SK-N-SH treated with all-trans-retinoic acid at 6 μM for 48 hours (cell line): ENCODE measurements at regions not wholly inside any gene's neighbourhood (a gene's known extent, or its start where the extent isn't known, plus 50 kb on each side); places are given as distances from the start of the nearest gene placed in this dataset.

Source experiments
- ATAC-seq: fragments of 200-7000 bp; cut with Tn5 transposase; 3 replicates; pipeline ENCODE4 v1.9.1; 2020; ENCODE audit warnings: mild to moderate bottlenecking, moderate library complexity
- ARNTL ChIP-seq: fragments of 450-650 bp; formaldehyde crosslinking; IDR thresholded peaks from 2 replicates; pipeline ENCODE4 v1.5.0; 2020; ENCODE audit warnings: low read depth, mild to moderate bottlenecking, moderate library complexity, borderline replicate concordance
- BACH2 ChIP-seq: fragments of 250-450 bp; sonication (Bioruptor Pico); IDR thresholded peaks from 2 replicates; pipeline ENCODE4 v1.9.0; 2021; ENCODE audit warnings: mild to moderate bottlenecking, borderline replicate concordance
- CSDC2 ChIP-seq: fragments of 250-450 bp; sonication (Bioruptor Pico); IDR thresholded peaks from 2 replicates; pipeline ENCODE4 v1.5.0; 2020; ENCODE audit warnings: mild to moderate bottlenecking, moderate library complexity
- ESRRG ChIP-seq: fragments of 250-450 bp; sonication (Bioruptor Pico); IDR thresholded peaks from 2 replicates; pipeline ENCODE4 v1.6.1; 2021; ENCODE audit warnings: mild to moderate bottlenecking
- GLIS3 ChIP-seq: fragments of 250-450 bp; sonication (Bioruptor Pico); IDR thresholded peaks from 2 replicates; pipeline ENCODE4 v1.5.0; 2020; ENCODE audit warnings: mild to moderate bottlenecking, moderate library complexity
- ISL1 ChIP-seq: fragments of 250-450 bp; sonication (Bioruptor Pico); IDR thresholded peaks from 2 replicates; pipeline ENCODE4 v2.1.2; 2022; ENCODE audit warnings: mild to moderate bottlenecking, moderate library complexity
- OSR1 ChIP-seq: fragments of 250-450 bp; sonication (Bioruptor Pico); IDR thresholded peaks from 2 replicates; pipeline ENCODE4 v1.8.0; 2022; ENCODE audit warnings: moderate library complexity, mild to moderate bottlenecking, inconsistent platforms
- PATZ1 ChIP-seq: fragments of 250-450 bp; sonication (Bioruptor Pico); IDR thresholded peaks from 2 replicates; pipeline ENCODE4 v1.8.0; 2020; ENCODE audit warnings: mild to moderate bottlenecking, moderate library complexity, borderline replicate concordance
- PPARA ChIP-seq: fragments of 250-450 bp; sonication (Bioruptor Pico); IDR thresholded peaks from 2 replicates; pipeline ENCODE4 v1.5.0; 2020; ENCODE audit warnings: mild to moderate bottlenecking, borderline replicate concordance
- RARB ChIP-seq: fragments of 250-450 bp; sonication (Bioruptor Pico); IDR thresholded peaks from 2 replicates; pipeline ENCODE4 v1.8.0; 2021; ENCODE audit warnings: mild to moderate bottlenecking, moderate library complexity
- SNAI2 ChIP-seq: fragments of 250-450 bp; sonication (Bioruptor Pico); IDR thresholded peaks from 2 replicates; pipeline ENCODE4 v1.5.0; 2020; ENCODE audit warnings: mild to moderate bottlenecking, moderate library complexity
- TCF4 ChIP-seq: fragments of 250-450 bp; sonication (Bioruptor Pico); IDR thresholded peaks from 2 replicates; pipeline ENCODE4 v1.8.0; 2021; ENCODE audit warnings: mild to moderate bottlenecking, moderate library complexity, borderline replicate concordance
- TOX ChIP-seq: fragments of 250-450 bp; sonication (Bioruptor Pico); IDR thresholded peaks from 2 replicates; pipeline ENCODE4 v1.8.0; 2021; ENCODE audit warnings: mild to moderate bottlenecking, moderate library complexity, borderline replicate concordance
- ZFP3 ChIP-seq: fragments of 250-450 bp; sonication (Bioruptor Pico); IDR thresholded peaks from 2 replicates; pipeline ENCODE4 v1.5.0; 2020; ENCODE audit warnings: mild to moderate bottlenecking, moderate library complexity
- ZFP30 ChIP-seq: fragments of 450-650 bp; formaldehyde crosslinking; IDR thresholded peaks from 2 replicates; pipeline ENCODE4 v1.5.0; 2022; ENCODE audit warnings: mild to moderate bottlenecking, moderate library complexity
- ZNF565 ChIP-seq: fragments of 450-650 bp; formaldehyde crosslinking; conservative IDR thresholded peaks from 2 replicates; pipeline ENCODE4 v1.5.0; 2020; ENCODE audit warnings: low read depth, mild to moderate bottlenecking, moderate library complexity
- ZNF70 ChIP-seq: fragments of 450-650 bp; formaldehyde crosslinking; IDR thresholded peaks from 2 replicates; pipeline ENCODE4 v1.5.0; 2020; ENCODE audit warnings: mild to moderate bottlenecking, moderate library complexity
- ZNF8 ChIP-seq: fragments of 450-650 bp; formaldehyde crosslinking; IDR thresholded peaks from 2 replicates; pipeline ENCODE4 v1.5.0; 2020; ENCODE audit warnings: mild to moderate bottlenecking, moderate library complexity
- TF ChIP-seq, protein P1 (sequence below): fragments of 250-450 bp; sonication (Bioruptor Pico); IDR thresholded peaks from 2 replicates; pipeline ENCODE4 v1.8.0; 2021; ENCODE audit warnings: low read depth, mild to moderate bottlenecking, moderate library complexity, borderline replicate concordance
- TF ChIP-seq, protein P2 (sequence below): fragments of 250-450 bp; sonication (Bioruptor Pico); IDR thresholded peaks from 2 replicates; pipeline ENCODE4 v1.5.1; 2020; ENCODE audit warnings: low read depth, mild to moderate bottlenecking, moderate library complexity

GRCh38 chr4:81838586-81838985 is 366.9 kb upstream of the RASGEF1B start:
- ATAC-seq = no peak
- TF ChIP-seq PPARA (CRISPR knock-in tag) (no peak), ISL1 (no peak), ARNTL (CRISPR knock-in tag) (no peak), ZNF70 (no peak), PATZ1 (CRISPR knock-in tag) (no peak), CSDC2 (CRISPR knock-in tag) (no peak), SNAI2 (CRISPR knock-in tag) (no peak), ZFP30 (CRISPR knock-in tag) (no peak), ZNF8 (CRISPR knock-in tag) (no peak), GLIS3 (CRISPR knock-in tag) (no peak), BACH2 (CRISPR knock-in tag) (no peak), ZFP3 (CRISPR knock-in tag) (no peak), OSR1 (CRISPR knock-in tag) (no peak), ESRRG (CRISPR knock-in tag) (no peak), RARB (CRISPR knock-in tag) (no peak)
- TF ChIP-seq, protein P1, sequence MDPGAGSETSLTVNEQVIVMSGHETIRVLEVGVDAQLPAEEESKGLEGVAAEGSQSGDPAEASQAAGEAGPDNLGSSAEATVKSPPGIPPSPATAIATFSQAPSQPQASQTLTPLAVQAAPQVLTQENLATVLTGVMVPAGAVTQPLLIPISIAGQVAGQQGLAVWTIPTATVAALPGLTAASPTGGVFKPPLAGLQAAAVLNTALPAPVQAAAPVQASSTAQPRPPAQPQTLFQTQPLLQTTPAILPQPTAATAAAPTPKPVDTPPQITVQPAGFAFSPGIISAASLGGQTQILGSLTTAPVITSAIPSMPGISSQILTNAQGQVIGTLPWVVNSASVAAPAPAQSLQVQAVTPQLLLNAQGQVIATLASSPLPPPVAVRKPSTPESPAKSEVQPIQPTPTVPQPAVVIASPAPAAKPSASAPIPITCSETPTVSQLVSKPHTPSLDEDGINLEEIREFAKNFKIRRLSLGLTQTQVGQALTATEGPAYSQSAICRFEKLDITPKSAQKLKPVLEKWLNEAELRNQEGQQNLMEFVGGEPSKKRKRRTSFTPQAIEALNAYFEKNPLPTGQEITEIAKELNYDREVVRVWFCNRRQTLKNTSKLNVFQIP (CRISPR knock-in tag) = no peak
- TF ChIP-seq, all 23 proteins: peak for 0

- no peak for ATAC-seq
- TF ChIP-seq GLIS3 (CRISPR knock-in tag) = no peak
- TF ChIP-seq, protein P2, sequence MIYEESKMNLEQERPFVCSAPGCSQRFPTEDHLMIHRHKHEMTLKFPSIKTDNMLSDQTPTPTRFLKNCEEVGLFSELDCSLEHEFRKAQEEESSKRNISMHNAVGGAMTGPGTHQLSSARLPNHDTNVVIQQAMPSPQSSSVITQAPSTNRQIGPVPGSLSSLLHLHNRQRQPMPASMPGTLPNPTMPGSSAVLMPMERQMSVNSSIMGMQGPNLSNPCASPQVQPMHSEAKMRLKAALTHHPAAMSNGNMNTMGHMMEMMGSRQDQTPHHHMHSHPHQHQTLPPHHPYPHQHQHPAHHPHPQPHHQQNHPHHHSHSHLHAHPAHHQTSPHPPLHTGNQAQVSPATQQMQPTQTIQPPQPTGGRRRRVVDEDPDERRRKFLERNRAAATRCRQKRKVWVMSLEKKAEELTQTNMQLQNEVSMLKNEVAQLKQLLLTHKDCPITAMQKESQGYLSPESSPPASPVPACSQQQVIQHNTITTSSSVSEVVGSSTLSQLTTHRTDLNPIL = no peak
- no peak for TF ChIP-seq ZNF70
- TF ChIP-seq CSDC2 (CRISPR knock-in tag) = no peak
- TF ChIP-seq, all 23 proteins: peak for 0
These were observed 365.0 kb upstream of the RASGEF1B start for GRCh38 chr4:81836716-81837115.

GRCh38 chr4:81833576-81833975 is 361.9 kb upstream of the RASGEF1B start:
- no peak for ATAC-seq
- TF ChIP-seq ZNF8 (CRISPR knock-in tag) = no peak
- TF ChIP-seq RARB (CRISPR knock-in tag) = no peak

GRCh38 chr4:81828991-81829390 is 357.3 kb upstream of the RASGEF1B start:
- no peak for ATAC-seq
- no peak for TF ChIP-seq ZNF565
- TF ChIP-seq ZNF70 = no peak
- TF ChIP-seq TOX (CRISPR knock-in tag) = no peak
- TF ChIP-seq, protein P2 = no peak
- TF ChIP-seq GLIS3 (CRISPR knock-in tag) = no peak
- no peak for TF ChIP-seq ISL1
- no peak for TF ChIP-seq ESRRG (CRISPR knock-in tag)
- TF ChIP-seq SNAI2 (CRISPR knock-in tag) = no peak
- TF ChIP-seq ZFP30 (CRISPR knock-in tag) = no peak
- TF ChIP-seq, protein P1 (CRISPR knock-in tag) = no peak
- TF ChIP-seq ZNF8 (CRISPR knock-in tag) = no peak
- no peak for TF ChIP-seq PATZ1 (CRISPR knock-in tag)
- no peak for TF ChIP-seq BACH2 (CRISPR knock-in tag)
- TF ChIP-seq TCF4 = no peak
- TF ChIP-seq RARB (CRISPR knock-in tag) = no peak
- TF ChIP-seq ZFP3 (CRISPR knock-in tag) = no peak
